Prostate gland (tissue), 2 donors: ENCODE measurements at regions not wholly inside any gene's neighbourhood (a gene's known extent, or its start where the extent isn't known, plus 50 kb on each side); places are given as distances from the start of the nearest gene placed in this dataset.

Source experiments
- DNase-seq: peaks from one replicate; pipeline ENCODE4 v3.0.0-alpha.2; 2019; ENCODE audit warnings: low spot score
- H3K27ac ChIP-seq, 2 donors: fragments of 200-600 bp; sonication (generic); 2 replicates each; pipeline ENCODE4 v1.5.1; 2017 to 2019
- H3K27me3 ChIP-seq: fragments of 200-600 bp; sonication (generic); replicated peaks from 2 replicates; pipeline ENCODE4 v1.5.1; 2019; ENCODE audit not compliant: insufficient read depth
- H3K36me3 ChIP-seq, 2 donors: fragments of 200-600 bp; sonication (generic); 1 replicate in 1 of 2; 2 replicates in 1 of 2; pipeline versions ENCODE4 v1.5.1 to v1.8.1; 2017 to 2019
- H3K4me1 ChIP-seq: fragments of 200-600 bp; sonication (generic); replicated peaks from 2 replicates; pipeline ENCODE4 v1.5.1; 2019
- H3K4me3 ChIP-seq, 2 donors: fragments of 200-600 bp; sonication (generic); 2 replicates each; pipeline ENCODE4 v1.5.1; 2017 to 2019
- H3K9me3 ChIP-seq: fragments of 200-600 bp; sonication (generic); 2 replicates; pipeline ENCODE4 v1.5.1; 2017
- POLR2A ChIP-seq: fragments of 450-650 bp; IDR thresholded peaks from one replicate; pipeline ENCODE4 v1.6.1; 2016; ENCODE audit warnings: antibody characterized with exemption, mild to moderate bottlenecking
- POLR2AphosphoS5 ChIP-seq: sonication (generic); formaldehyde crosslinking; IDR thresholded peaks from one replicate; pipeline ENCODE4 v1.6.1; 2017; ENCODE audit warnings: antibody characterized with exemption
- WGBS: methylation state at CpG from one replicate; pipeline ENCODE4 v1.1.5; 2018; 5-methylcytosine and 5-hydroxymethylcytosine counted together
- intact Hi-C: fragments of 100-400 bp; cut with DNase I; formaldehyde crosslinking; loops from one replicate; pipeline ENCODE4 v1.14.2; 2022
- TF ChIP-seq, protein P1 (sequence below), 4 experiments: fragments of 200-600 bp in 2 of 4; fragments of 450-650 bp in 2 of 4; sonication (generic) in 2 of 4; IDR thresholded peaks; 1 replicate in 3 of 4; 2 replicates in 1 of 4; pipeline ENCODE4 v1.5.1; 2016 to 2019; ENCODE audit warnings: antibody characterized with exemption in 4 of 4, mild to moderate bottlenecking in 2 of 4, moderate library complexity in 2 of 4

DNA sequence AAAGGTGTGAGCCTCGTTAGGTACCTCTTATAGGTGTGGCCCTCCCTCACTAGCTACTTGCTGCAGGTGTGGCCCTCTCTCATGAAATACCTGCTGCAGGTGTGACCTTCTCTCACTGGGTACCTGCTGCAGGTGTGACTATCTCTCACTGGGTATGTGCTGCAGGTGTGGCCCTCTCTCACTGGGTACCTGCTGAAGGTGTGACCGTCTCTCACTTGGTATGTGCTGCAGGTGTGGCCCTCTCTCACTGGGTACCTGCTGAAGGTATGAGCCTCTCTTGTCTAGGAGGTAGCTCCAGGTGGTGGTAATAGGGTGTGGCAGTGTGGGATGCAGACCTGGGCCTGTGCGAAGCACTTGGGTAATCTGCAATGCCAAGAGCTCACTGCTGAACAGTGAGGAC, 170.7 kb upstream of the PLPP4 start:
- H3K27me3 ChIP-seq: no peaks in the 10 kb centered on the region
- no peak for DNase-seq
- no peaks in the 10 kb centered on the region for H3K36me3 ChIP-seq
- TF ChIP-seq, protein P1, sequence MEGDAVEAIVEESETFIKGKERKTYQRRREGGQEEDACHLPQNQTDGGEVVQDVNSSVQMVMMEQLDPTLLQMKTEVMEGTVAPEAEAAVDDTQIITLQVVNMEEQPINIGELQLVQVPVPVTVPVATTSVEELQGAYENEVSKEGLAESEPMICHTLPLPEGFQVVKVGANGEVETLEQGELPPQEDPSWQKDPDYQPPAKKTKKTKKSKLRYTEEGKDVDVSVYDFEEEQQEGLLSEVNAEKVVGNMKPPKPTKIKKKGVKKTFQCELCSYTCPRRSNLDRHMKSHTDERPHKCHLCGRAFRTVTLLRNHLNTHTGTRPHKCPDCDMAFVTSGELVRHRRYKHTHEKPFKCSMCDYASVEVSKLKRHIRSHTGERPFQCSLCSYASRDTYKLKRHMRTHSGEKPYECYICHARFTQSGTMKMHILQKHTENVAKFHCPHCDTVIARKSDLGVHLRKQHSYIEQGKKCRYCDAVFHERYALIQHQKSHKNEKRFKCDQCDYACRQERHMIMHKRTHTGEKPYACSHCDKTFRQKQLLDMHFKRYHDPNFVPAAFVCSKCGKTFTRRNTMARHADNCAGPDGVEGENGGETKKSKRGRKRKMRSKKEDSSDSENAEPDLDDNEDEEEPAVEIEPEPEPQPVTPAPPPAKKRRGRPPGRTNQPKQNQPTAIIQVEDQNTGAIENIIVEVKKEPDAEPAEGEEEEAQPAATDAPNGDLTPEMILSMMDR (IDR thresholded peaks at IDR 0.05): no peak
- no peak for TF ChIP-seq POLR2A
- TF ChIP-seq POLR2AphosphoS5: no peak
- WGBS: 91% methylated on average over 3 of the region's 3 CpGs
- no peaks in the 10 kb centered on the region for H3K9me3 ChIP-seq
- H3K4me3 ChIP-seq: no peak overlapping the region
- no peaks in the 10 kb centered on the region for H3K4me1 ChIP-seq
- intact Hi-C loops: no loop called here
- H3K27ac ChIP-seq: no peak overlapping the region

DNA sequence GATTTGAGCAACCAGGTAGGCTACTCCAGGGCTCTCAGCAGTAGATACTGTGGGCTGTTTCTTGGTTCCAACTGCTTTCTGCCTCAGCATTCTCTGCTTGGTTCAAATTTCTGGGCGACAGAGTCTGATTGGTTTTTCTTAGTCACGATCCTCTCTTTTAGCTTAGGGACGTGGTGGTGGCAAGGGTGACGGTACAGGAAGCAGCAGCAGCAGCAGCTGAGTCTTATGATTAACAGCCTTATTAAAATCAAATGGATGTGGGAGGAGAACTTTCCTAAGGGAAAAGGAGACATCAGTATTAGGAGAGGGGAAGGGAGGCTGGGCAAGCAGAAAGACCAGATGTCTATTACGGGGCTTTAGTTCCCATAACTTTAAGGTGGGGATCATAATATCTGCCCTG, 156.5 kb upstream of the PLPP4 start:
- Histone ChIP-seq H3K36me3 (no peaks in the 10 kb centered on the region), H3K4me3 (no peak overlapping the region), H3K27ac (no peak overlapping the region), H3K4me1 (no peaks in the 10 kb centered on the region), H3K27me3 (no peaks in the 10 kb centered on the region), H3K9me3 (no peaks in the 10 kb centered on the region)
- TF ChIP-seq, protein P1 (IDR thresholded peaks at IDR 0.05): no peak
- no peak for TF ChIP-seq POLR2AphosphoS5
- TF ChIP-seq POLR2A: no peak
- 53% methylated on average over 5 of the region's 5 CpGs for WGBS
- DNase-seq: no peak
- intact Hi-C loops: no loop called here

DNA sequence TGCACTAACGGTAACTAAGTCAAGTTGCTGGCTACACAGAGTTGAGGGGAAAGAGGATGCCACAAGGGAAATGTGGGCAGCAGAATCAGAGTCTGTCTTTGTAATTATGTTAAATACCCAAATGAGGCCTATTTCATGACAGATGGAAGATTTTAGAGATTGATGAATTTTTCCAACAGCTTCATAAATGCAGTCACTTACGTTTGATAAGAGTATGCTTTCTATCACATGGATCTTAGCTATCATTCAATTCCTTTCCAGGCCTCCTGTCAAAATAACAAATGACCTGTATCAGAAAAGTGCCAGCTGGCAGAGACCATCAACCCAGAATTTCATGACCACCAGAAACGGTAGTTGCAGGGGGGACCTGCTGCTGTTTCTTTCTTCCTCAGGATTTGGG, 148.4 kb upstream of the PLPP4 start:
- no peak for DNase-seq
- intact Hi-C loops: no loop called here
- TF ChIP-seq POLR2A (no peak), POLR2AphosphoS5 (no peak)
- TF ChIP-seq, protein P1 (IDR thresholded peaks at IDR 0.05): no peak
- Histone ChIP-seq H3K4me3 (no peak overlapping the region), H3K36me3 (no peaks in the 10 kb centered on the region), H3K4me1 (no peaks in the 10 kb centered on the region), H3K27ac (no peak overlapping the region), H3K27me3 (no peaks in the 10 kb centered on the region), H3K9me3 (no peaks in the 10 kb centered on the region)
- 65% methylated on average over 3 of the region's 3 CpGs for WGBS

DNA sequence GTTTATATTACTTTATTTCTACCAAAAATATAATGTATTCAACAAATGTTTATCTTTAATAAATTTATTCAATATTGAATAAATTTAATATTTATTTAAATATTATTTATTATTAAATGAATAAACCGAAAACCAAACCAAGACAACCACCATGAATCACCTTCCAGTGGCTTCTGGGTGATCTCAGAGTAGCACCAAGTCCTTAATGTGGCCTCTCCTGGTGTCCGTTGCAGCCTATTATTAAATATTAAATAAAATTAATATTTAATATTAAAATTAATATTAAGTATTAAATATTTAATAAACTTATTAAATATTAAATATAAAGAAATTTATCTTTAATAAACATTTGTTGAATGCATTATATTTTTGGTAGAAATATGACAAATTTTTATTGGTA, 143.3 kb upstream of the PLPP4 start:
- TF ChIP-seq, protein P1 (IDR thresholded peaks at IDR 0.05): no peak
- TF ChIP-seq POLR2AphosphoS5 (no peak), POLR2A (no peak)
- Histone ChIP-seq H3K4me1 (no peaks in the 10 kb centered on the region), H3K27me3 (no peaks in the 10 kb centered on the region), H3K36me3 (no peaks in the 10 kb centered on the region), H3K27ac (no peak overlapping the region), H3K9me3 (no peaks in the 10 kb centered on the region), H3K4me3 (no peak overlapping the region)
- 96% methylated on average over 2 of the region's 2 CpGs for WGBS
- intact Hi-C loops: no loop called here
- DNase-seq: no peak

DNA sequence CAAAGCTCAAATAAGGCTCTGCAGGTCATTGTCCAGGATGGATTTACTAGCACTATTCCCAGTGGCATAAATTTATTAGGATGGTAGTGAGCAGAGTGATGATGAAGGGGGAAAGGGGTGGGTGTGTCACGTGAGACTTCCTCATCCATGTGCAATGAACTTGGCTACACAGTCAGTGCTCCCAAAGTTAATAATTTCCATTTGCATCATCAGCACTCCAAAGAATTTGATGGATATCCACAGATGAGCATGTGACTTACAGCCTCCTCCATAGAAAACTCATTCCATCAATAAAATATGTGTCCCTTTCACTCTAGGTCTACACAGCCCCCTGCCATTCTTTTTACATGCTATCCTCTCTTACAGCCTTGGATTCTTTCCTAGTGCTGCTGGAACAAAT, 142.6 kb upstream of the PLPP4 start:
- intact Hi-C loops: no loop called here
- no peak for TF ChIP-seq POLR2AphosphoS5
- TF ChIP-seq, protein P1 (IDR thresholded peaks at IDR 0.05): no peak
- TF ChIP-seq POLR2A: no peak
- Histone ChIP-seq H3K27ac (no peak overlapping the region), H3K4me1 (no peaks in the 10 kb centered on the region), H3K27me3 (no peaks in the 10 kb centered on the region), H3K4me3 (no peak overlapping the region), H3K9me3 (no peaks in the 10 kb centered on the region), H3K36me3 (no peaks in the 10 kb centered on the region)
- no peak for DNase-seq
- 67% methylated on average over 1 of the region's 1 CpG for WGBS
